SKM-1 (cell line): ENCODE measurements at regions not wholly inside any gene's neighbourhood (a gene's known extent, or its start where the extent isn't known, plus 50 kb on each side); places are given as distances from the start of the nearest gene placed in this dataset.

Experiments
- DNase-seq: peaks from one replicate; lab custom pipeline; 2025; ENCODE audit not compliant: unreplicated experiment; lab: John Stamatoyannopoulos, UW

DNA sequence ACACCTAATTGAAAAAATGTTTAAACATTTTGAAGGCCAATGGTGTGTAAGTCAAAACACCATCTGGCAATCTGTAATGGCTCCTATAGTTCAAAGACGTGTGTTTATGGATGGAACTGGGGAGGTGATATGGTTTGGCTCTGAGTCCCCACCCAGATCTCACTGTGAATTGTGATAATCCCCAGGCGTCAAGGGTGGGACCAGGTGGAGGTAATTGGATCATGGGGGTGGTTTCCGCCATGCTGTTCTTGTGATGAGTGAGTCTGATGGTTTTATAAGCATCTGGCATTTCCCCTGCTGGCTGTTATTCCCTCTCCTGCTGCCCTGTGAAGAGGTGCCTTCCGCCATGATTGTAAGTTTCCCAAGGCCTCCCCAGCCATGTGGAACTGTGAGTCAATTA is 52.2 kb downstream of the ADRA2C start:
- no peak for DNase-seq

DNA sequence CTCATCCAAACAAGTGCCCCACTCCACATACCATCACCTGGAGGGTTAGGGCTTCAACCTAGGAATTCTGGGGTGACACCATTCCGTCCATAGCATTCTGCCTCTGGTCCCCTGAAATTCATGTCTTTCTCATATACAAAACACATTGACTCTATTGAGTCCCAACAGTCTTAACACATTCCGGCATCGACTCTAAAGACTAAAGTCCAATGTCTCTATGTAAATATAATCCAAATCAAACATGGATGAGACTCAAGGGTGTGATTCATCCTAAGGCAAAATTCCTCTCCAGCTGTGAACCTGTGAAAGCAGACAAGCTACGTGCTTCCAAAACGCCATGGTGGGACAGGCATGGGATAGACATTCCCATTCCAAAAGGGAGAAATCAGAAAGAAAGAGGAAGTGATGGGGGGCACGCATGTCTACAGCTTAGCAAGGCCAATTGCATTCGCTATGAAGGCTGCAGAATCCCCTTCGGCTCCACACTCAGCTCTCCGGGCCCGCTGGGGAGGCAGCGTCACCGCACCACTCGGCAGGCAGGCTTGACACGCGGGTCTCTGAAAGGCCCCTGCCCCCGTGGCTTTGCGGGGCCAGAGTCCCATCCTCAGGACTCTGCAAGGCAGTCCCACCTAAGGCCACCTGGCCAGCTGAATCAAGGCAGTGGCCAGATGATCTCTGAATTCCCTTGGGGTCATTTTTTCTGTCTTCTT is 53.2 kb downstream of the ADRA2C start:
- DNase-seq = no peak

DNA sequence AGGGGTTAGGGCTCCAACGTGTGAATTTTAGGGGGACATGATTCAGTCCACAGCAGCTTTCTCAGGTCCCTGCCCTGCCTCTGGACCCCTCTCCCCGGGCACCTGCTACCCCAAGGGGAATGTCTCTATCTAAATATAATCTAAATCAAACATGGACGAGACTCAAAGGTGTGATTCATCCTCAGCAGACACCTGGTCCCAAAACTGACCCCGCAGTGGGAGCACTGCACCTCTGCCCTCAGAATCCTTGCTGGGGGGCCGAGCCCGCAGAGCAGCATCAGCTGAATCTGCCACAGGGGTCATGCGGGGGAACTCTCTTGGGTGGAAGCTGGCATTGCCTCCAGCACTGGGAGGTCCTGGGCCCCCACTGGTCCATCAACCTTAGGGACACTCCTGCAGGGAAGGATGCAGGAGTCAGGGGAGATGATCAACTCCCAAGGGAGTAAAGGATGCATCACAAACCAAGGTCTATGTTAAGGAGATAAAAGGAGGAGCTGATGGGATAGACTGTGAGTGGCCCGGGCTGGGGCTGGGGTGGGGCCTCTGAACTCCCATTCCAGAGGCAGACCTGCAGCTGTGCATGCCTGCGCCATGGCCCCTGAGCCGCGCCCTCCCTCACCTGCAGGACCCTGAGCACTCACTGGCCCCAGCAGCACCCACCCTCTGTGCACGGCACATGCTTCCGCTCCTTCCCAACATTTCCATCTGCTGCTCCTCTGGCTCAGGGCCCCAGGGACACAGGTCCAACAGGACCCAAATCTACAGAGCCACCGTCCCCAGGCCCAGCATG is 54.0 kb downstream of the ADRA2C start:
- no peak for DNase-seq

DNA sequence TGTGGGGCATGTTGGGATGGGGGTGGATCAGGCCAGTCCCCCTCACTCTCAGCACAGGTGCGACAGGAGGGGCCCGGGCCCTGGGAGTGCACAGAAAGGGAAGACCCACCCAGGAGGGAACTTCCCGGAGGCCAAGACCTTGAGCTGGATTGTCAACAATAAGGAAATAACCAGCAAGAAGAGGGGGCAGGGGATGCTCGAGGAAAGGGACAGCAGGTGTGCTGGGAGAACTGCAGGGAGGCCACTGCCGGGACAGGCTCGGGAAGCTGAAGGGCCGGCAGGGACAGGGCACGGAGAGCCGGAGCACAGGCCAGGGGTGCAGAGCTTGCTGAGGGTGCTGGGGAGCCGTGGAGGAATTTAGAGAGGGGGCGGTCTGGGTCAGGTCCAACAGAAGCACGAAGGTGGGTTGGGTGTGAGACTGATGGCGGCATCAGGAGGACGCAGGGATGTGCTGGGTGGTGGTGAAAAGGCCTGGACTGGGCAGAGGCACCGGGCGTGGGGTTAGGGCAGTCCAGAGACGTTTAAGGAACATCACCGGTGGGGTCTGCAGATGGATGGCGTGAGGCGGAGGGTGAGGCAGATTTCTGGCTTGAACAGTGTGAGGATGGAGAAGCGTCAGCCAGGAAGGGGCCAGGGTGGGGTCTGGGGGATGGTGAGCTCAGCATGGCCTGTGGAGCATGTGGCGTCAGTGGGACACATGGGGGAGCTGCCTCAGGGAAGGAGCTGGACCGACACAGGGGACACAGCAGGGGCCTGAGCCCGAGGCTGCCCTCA is 54.8 kb downstream of the ADRA2C start:
- no peak for DNase-seq

DNA sequence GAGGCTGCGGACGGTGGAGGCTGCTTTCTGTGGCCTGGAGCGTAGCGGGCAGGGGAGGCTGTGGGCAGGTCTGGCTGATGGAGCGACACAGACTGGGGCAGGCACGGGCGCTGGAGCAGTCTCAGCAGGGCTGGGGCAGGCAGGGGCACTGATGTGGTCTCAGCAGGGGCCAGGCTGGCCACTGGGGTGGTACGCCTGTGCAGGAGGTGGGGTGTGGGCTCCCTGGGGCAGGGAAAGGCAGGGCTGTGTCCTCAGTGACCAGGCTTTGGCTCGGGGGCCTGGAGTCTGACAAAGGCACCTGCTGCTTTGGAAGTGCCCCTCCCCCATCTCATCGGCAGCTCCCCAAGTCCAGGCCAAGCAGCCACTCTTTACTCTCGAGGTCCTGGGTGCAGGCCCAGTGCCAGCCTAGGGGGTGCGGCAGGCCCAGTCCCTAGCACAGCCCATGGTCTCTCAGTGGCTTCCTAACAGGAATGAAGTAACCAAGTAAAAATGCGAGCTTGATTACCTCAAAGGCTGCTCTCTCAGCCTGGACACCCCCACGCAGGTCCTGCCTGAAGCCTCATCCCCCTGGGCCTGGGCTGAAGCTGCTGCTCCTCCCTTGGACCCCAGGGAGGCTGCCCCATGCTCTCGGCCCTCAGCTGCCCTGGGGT is 55.5 kb downstream of the ADRA2C start:
- DNase-seq = no peak

DNA sequence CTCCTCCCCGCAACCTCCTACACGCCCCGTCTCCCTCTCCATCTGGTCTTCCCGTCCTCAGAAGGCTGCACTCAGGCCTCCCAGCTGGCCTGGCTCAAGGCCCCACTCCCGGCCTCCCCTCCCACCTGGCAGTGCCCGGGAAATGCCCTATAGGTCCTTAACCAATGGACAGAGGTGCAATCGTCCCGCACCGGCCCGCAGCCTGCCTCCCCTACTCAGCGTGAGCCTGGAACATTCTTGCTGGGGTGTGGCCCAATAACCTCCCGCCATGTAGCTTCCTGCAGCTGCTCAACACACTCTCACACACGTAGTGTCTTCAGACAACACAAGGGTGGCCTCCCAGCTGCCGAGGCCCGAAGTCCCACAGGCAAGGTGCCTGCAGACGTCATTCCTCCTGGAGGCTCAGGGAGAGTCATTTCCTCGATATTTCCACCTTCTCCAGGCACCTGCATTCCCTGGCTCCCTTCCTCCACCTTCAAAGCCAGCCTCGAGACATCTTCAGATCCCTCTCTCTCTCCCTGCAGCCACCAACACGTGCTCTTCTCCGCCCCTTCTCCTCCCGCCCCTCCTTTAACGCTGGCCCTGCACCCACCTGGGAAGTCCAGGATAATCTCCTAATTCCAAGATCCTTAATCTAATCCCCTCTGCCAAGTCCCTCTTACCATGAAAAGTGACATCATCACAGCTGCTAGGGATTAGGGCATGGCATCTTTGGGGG is 56.2 kb downstream of the ADRA2C start:
- no peak for DNase-seq

DNA sequence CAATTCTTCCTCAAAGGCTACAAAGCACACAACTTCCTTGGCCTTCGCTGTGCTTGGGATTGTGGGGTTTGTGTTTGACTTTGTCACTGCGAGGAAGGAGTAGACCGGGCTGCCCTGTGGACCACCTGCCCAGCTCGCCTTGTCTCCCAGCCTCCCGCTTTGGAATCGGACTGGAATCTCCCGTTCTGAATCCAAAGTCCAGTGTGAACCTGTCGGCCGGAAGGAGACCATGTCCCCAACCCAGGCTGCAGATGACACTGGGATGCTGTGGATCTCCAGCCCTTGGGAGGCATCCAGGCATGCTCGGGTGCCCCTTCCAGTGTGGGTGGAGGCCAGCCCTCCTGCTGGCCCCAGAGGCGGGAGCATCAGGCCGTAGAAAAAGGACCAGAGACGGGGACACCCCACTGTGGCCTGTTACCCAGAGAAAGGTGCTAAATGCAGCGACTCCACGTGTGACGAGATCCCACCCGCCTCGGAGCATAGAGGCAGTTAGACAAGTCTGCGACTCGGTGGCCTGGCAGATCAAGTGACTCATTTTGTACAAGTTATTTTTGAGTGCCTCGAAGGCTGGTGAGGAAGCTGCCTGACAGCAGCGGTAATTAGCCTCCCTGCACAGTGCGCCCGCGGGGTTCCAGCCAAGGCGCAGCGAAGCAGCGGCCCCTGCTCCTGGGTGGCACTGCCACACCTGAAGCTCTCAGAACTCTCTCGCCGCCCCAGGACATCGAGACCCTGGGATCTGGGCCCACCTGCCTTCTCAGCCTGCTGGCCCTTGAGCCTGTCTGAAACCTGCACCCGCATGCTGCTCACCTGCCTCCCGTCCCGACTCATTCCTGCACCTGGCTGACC is 57.5 kb downstream of the ADRA2C start:
- DNase-seq = no peak

DNA sequence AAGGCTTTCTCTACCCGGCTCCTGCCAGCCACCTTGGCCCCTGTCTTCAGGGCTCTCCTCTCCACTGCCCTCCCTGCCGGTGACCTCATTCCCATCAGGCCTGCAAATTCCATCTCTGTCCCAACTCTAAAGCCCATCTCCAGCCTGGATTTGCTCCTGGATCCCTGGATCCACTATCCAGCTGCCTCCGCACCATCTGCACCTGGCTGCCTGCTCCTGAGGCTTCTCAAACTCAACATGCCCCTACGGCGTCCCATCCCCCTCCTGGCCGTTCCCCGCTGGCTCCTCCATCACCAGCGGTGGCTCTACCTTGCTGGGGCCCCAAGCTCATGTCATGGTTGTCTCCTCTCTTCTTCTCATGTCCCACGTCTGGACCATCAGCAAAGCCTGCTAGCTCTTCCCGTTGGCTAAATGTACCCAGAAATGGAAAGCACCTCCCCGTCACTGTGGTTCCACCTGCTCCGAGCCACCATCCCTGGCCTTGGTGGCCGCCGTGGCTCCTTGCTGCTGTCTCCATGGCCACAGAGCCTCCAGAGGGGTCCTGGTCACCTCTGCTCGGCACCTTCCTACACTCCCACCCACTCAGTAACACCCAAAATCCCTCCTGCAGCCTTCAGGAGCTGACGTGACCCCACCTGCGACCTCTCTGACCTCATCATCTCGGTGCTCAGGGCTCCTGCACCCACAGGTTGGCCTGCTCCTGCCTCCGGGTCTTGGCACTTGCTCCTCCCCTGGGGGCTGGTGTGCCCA is 58.5 kb downstream of the ADRA2C start:
- no peak for DNase-seq

DNA sequence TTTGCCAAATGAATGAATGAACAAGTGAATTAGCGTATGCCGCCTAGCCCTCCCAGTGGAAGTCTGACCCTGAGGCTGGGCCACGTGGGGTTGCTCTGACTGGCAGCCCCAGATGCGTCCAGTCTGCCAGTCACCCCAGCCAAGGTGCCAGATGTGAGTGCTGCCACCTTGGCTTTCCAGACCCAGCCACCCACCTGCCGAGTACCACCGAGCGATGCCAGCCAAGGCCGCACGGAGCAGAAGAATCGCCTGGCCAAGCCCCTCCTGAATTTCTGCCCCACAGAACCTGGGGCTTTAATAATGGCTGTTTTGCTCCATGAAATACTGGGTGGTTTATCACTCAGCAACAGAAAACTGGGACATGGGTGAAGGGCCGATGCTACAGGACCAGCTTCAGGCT is 59.3 kb downstream of the ADRA2C start:
- no peak for DNase-seq

DNA sequence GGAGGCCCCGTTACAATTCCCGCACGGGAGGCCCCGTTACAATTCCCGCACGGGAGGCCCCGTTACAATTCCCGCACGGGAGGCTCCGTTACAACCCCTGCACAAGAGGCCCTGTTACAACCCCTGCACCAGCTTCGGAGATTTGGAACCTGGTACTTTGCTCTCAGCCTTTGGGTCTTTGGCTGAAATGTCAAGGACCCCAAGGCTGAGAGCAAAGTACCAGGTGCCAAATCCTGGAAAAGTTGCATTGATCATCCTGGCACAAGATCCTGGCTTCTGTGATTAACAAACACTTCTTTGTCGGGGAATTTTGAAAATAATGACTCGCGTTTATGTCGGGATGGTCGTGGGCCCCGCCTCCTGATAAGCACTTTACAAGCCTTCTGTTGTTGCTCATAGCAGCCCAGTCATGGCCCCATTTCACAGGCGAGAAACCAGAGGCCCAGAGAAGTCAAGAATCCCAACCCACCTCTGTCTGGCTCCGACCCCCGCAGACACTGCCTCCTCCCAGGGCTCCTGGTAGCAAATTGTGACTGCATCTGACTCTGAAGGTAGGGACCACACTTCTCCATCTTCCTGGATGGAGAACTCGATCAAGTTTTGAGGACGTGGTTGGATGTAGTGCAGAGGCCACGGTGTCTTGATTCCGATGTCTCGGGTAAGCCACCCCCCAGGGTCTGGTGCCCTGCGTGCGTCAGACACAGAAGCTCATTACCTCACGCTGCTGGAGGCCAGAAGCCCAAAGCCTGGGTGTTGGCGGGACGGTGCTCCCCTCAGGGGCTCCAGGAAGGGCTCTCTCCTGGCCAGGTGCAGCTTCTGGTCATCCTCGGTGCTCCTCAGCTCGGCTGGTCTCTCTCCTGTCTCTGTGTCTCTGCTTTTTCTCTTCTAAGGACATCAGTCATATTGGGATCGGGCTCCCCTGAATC is 60.3 kb downstream of the ADRA2C start:
- no peak for DNase-seq

DNA sequence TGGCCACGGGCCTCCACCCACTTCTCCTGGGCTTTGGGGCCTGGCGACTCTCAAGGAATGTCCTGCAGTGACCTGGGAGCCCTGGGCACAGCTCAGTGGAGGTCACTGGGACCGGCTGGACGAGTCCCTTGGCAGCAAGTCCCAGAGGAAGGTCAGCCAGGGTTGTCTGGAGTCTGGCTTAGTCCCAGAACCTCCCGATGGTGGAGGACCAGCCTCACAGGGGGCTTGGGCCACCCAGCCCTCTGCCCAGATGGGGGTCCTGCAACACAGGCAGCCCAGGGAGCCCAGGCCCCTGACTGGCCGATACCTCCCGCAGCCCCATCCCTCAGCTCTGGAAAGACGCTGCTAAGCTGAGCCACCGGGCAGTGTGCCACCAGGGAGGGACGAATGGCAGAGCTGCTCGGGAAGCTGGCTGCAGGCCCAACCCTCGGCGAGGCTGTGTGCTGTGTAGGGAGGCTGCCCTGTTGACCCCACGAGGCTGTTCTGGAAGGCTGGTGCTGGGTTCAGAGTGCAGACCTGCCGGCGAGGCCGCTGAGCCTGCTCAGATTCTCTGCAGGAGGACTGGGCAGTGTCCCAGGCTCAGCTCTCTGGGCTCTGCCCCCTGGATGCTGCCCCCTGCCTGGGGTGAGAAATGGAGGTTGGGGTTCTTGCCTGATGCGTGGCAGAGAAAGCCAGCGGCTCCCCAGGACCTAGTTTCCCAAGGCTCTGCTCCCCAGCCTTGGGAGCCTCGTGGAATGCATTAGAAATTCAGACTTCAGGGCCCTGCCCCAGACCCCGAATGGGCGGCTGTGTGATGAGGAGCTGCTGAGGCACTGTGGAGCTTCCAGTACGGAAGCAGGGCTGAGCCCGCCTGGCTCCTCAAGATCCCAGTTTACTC is 61.7 kb downstream of the ADRA2C start:
- no peak for DNase-seq

DNA sequence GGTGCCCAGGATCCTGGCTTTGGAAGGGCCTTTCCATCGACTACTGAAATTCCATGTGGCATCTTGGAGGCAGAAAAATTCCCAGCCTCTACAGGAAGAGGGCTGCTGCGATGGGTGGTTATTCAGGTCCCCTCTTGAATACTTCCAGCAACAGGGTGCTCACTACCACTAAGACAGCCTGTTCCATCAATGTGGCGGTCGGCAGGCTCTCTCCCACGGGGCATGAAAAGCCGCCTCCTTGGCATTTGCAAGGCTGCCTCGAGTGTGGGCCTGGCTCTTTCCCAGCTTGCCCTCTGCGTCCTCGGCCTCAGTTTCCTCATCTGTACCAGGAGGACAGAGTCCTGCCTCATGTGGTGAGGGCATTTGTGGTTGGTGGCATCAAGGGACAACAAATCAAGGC is 62.4 kb downstream of the ADRA2C start:
- DNase-seq = no peak

DNA sequence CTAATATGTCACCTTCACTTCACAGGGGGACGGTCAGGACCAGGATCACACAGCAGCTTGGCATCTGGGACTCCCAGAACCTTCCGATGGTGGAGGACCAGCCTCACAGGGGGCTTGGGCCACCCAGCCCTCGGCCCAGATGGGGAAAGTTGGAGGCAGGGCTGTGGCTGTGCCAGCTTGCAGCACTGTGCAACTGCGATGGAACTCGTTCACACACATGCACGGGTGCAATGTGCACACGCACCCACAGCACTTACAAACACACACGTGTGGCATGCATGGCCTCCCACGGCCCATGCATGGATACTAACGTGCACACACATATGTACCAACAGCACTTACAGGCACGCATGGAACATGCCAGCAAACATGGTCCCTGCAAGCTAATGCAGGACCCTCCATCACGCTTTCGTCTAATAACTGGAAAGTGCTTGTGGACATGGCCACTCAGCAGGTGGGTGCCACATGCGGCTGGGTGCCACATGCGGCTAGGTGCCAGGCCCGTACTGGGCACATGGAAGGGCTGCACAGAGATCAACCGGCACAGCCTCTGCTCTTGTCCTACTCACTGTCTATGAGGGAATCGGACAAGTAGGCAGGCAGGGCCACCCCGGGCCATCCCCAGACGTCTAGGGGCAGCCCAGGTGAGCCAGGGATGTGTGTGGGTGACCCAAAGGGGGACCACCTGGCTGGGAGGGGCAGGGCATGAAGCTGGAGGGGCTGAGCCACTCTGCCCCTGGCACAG is 63.2 kb downstream of the ADRA2C start:
- DNase-seq = no peak

DNA sequence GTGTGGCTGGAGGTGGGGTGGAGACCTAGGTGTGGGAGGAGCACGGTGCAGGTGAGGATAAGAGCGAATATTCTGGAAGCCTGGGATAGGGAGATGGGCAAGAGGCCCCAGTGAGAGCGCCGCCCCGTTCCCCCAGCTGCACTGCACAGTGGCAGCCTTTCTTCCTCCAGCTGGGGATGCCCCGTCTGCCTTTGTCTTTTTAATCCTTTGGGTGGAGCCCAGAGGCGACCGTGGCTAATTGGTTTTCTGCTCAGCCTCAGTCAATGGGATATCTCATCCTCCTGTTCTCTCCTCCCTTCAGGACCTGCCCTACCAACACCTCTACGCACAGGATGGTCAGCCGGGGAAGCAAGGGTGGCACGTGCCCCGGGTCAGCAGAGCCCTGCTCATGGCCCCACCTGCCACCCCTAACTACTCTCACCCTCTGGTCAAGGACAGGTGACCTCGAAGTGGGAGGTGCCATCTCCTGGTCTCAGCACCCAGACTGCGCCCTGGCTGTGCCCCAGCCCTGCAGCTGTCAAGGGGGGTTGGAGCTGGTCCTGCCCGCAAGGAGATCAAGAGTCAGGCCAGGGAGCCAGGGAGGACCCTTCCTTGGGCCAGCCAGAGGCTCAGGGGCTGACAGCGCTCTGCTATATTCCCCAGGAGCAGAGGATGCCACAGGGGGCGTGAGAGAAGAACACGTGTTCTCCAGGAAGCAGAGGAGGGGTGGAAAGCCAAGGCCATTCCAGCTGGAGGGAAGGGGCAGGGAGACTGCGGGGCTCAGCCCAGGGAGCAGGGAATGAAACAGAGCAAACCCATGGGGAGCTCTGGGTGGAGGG is 64.0 kb downstream of the ADRA2C start:
- DNase-seq = no peak

DNA sequence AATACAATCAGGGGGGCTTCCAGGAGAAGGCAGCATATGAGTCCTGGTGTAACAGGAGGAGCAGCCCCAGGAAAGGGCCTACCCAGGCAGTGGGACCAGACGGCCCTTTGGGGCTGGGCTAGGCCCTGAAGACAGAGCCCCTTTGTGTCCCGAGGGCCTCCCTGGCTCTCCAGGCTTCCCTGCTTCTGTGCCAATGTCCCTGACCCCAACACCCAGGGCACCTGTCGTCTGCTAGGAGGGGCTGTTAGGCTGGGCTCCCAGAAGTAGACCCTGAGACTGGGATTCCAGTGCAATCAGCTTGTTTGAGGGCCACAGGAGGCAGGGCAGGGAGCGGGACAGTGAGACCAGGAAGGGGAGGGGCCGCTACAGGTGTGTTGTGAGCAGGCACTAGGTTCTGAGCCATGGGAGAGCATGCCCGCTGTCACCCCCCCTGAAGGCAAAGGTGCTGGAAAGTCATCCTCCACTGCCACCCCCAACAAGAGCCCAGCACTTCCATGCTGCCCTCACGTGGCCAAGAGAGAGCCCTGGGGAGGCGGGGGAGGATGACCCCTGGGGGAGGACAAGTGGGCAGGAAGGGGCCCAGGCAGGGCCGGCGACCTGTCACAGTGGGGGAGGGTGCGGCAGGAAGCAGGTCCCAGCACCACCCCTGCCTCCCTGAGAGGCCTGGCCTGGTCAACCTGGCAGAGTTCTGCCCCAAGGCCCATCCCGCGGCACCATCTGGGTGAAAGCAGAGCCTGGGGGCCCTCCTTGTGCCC is 64.8 kb downstream of the ADRA2C start:
- no peak for DNase-seq
